HepG2 (cell line): ENCODE measurements at regions not wholly inside any gene's neighbourhood (a gene's known extent, or its start where the extent isn't known, plus 50 kb on each side); places are given as distances from the start of the nearest gene placed in this dataset.

Experiments
- CREB1 ChIP-seq, 2 experiments: fragments of 450-650 bp in 1 of 2; IDR thresholded peaks; 2 replicates each; pipeline ENCODE4 v1.6.1; 2016 to 2017; ENCODE audit warnings: control low read depth in 1 of 2, mild to moderate bottlenecking in 1 of 2, missing compliant biosample characterization in 1 of 2, missing genetic modification characterization in 1 of 2
- EHMT2 ChIP-seq: fragments of 200-600 bp; sonication (generic); IDR thresholded peaks from 2 replicates; pipeline ENCODE4 v1.7.0; 2017; ENCODE audit warnings: antibody characterized with exemption, low read depth, low read length, borderline replicate concordance
- RAD21 ChIP-seq: fragments of 450-650 bp; formaldehyde crosslinking; IDR thresholded peaks from 2 replicates; pipeline ENCODE4 v1.5.0; 2020; ENCODE audit warnings: mild to moderate bottlenecking
- SKIL ChIP-seq: sonication (generic); formaldehyde crosslinking; IDR thresholded peaks from 2 replicates; pipeline ENCODE4 v1.8.0; 2022; ENCODE audit warnings: missing genetic modification reagents, mild to moderate bottlenecking, moderate library complexity, borderline replicate concordance
- YEATS2 ChIP-seq: sonication (generic); formaldehyde crosslinking; IDR thresholded peaks from 2 replicates; pipeline ENCODE4 v1.4.0; 2020; ENCODE audit warnings: missing genetic modification reagents, borderline replicate concordance
- ZBTB43 ChIP-seq: sonication (generic); formaldehyde crosslinking; conservative IDR thresholded peaks from 2 replicates; pipeline ENCODE4 v1.4.0; 2020; ENCODE audit warnings: missing genetic modification reagents
- ZBTB49 ChIP-seq: sonication (generic); formaldehyde crosslinking; IDR thresholded peaks from 2 replicates; pipeline ENCODE4 v1.4.0; 2020; ENCODE audit warnings: missing genetic modification reagents, borderline replicate concordance
- ZNF383 ChIP-seq: sonication (generic); formaldehyde crosslinking; IDR thresholded peaks from 2 replicates; pipeline ENCODE4 v1.4.0; 2020; ENCODE audit warnings: missing genetic modification reagents, mild to moderate bottlenecking, borderline replicate concordance

- no peak for TF ChIP-seq RAD21 (CRISPR knock-in tag)
- no peak for TF ChIP-seq ZBTB43 (CRISPR knock-in tag)
- no peak for TF ChIP-seq EHMT2
- TF ChIP-seq ZNF383 (CRISPR knock-in tag): no peak
- TF ChIP-seq SKIL (CRISPR knock-in tag): no peak
- TF ChIP-seq YEATS2 (CRISPR knock-in tag): no peak
- no peak for TF ChIP-seq ZBTB49
- no peak for TF ChIP-seq CREB1 (IDR thresholded peaks at IDR 0.05)
- TF ChIP-seq CREB1 (CRISPR knock-in tag; IDR thresholded peaks at IDR 0.05): no peak
Measured at GRCh38 chr13:33582121-33582520, 235.8 kb upstream of the RFC3 start (continued).
